Endothelial cell of umbilical vein (primary cell): ENCODE measurements at regions not wholly inside any gene's neighbourhood (a gene's known extent, or its start where the extent isn't known, plus 50 kb on each side); places are given as distances from the start of the nearest gene placed in this dataset.

Source experiments
- BruUV-seq: library from RNA; stranded (reverse); fragments of 400-500 nt; replicated peaks from 2 replicates; lab custom pipeline; 2021; lab: Mats Ljungman, UMichigan
- CTCF ChIA-PET: fragments of 300-600, 350-600 bp; sonication (Branson Sonifier 250); formaldehyde crosslinking; loops from one replicate; lab custom pipeline; 2021; ENCODE audit warnings: antibody characterized with exemption, inconsistent platforms; lab: Charles Lee
- POLR2A ChIA-PET: fragments of 300-600, 350-600 bp; sonication (Branson Sonifier 250); formaldehyde crosslinking; loops from one replicate; lab custom pipeline; 2021; ENCODE audit warnings: antibody characterized with exemption, inconsistent platforms; lab: Charles Lee
- DNase-seq: peaks from one replicate; pipeline ENCODE4 v3.0.0-alpha.2; 2011; ENCODE audit warnings: low read depth, low spot score
- FAIRE-seq: peaks from 2 replicates; lab custom pipeline; 2011; peaks lifted over from hg19 to GRCh38; lab: Jason Lieb, UNC
- H2AFZ ChIP-seq: 2 replicates; pipeline ENCODE4 v1.6.0; 2012; ENCODE audit warnings: low read depth, low read length, control low read depth, inconsistent platforms
- H3K27ac ChIP-seq: 2 replicates; pipeline ENCODE4 v1.5.1; 2011; ENCODE audit warnings: low read depth, mild to moderate bottlenecking, control low read depth, low read length, moderate library complexity; ENCODE audit not compliant: insufficient read depth
- H3K27me3 ChIP-seq, 2 experiments: 2 replicates each; pipeline versions ENCODE4 v1.6.0 to v1.6.1; 2011; ENCODE audit warnings: low read length in 2 of 2, mixed read lengths in 1 of 2; ENCODE audit not compliant: control insufficient read depth in 2 of 2, insufficient read depth in 2 of 2
- H3K36me3 ChIP-seq, 2 experiments: 2 replicates in 1 of 2; 3 replicates in 1 of 2; pipeline ENCODE4 v1.5.1; 2011; ENCODE audit warnings: low read length in 2 of 2, mild to moderate bottlenecking in 1 of 2, moderate library complexity in 1 of 2; ENCODE audit not compliant: control insufficient read depth in 2 of 2, insufficient read depth in 2 of 2; ENCODE audit errors: extremely low read depth in 1 of 2
- H3K4me1 ChIP-seq: 3 replicates; pipeline ENCODE4 v1.5.1; 2011; ENCODE audit warnings: mild to moderate bottlenecking, low read length; ENCODE audit not compliant: control insufficient read depth, insufficient read depth; ENCODE audit errors: extremely low read depth
- H3K4me2 ChIP-seq: 2 replicates; pipeline ENCODE4 v1.6.1; 2011; ENCODE audit warnings: low read length, control low read depth, mixed read lengths; ENCODE audit not compliant: insufficient read depth
- H3K4me3 ChIP-seq, 3 experiments: fragments of 200-600 bp in 1 of 3; sonication (generic), shearing (Covaris generic) in 1 of 3; replicated peaks in 1 of 3; 2 replicates each; pipeline ENCODE4 v1.5.1; 2011 to 2016; ENCODE audit warnings: control low read depth in 3 of 3, low read length in 3 of 3, mild to moderate bottlenecking in 2 of 3, inconsistent platforms in 1 of 3, low read depth in 1 of 3, moderate library complexity in 1 of 3; ENCODE audit not compliant: insufficient read depth in 1 of 3
- H3K79me2 ChIP-seq: 2 replicates; pipeline ENCODE4 v1.6.0; 2012; ENCODE audit warnings: low read length, inconsistent platforms; ENCODE audit not compliant: control insufficient read depth, insufficient read depth
- H3K9ac ChIP-seq: replicated peaks from 2 replicates; pipeline ENCODE3; 2011; ENCODE audit warnings: low read length, control low read depth; ENCODE audit not compliant: insufficient read depth; ENCODE audit errors: extremely low read depth
- H3K9me1 ChIP-seq: replicated peaks from 3 replicates; pipeline ENCODE4 v1.6.0; 2011; ENCODE audit warnings: mild to moderate bottlenecking, low read length; ENCODE audit not compliant: control insufficient read depth, insufficient read depth; ENCODE audit errors: extremely low read depth
- H3K9me3 ChIP-seq: replicated peaks from 2 replicates; pipeline ENCODE4 v1.5.1; 2012; ENCODE audit warnings: low read length, inconsistent platforms; ENCODE audit not compliant: control insufficient read depth, insufficient read depth
- H4K20me1 ChIP-seq: replicated peaks from 2 replicates; pipeline ENCODE3; 2011; ENCODE audit warnings: mild to moderate bottlenecking, low read length; ENCODE audit not compliant: control insufficient read depth, insufficient read depth; ENCODE audit errors: extremely low read depth
- EZH2 ChIP-seq: IDR thresholded peaks from 2 replicates; pipeline ENCODE4 v1.6.1; 2012; ENCODE audit warnings: borderline replicate concordance, low read depth, mild to moderate bottlenecking, moderate library complexity, low read length, inconsistent platforms; ENCODE audit not compliant: severe bottlenecking
- FOS ChIP-seq: IDR thresholded peaks from 2 replicates; pipeline ENCODE4 v1.6.1; 2011; ENCODE audit warnings: mild to moderate bottlenecking, low read length, moderate library complexity, borderline replicate concordance; ENCODE audit not compliant: insufficient read depth
- JUN ChIP-seq: IDR thresholded peaks from 2 replicates; pipeline ENCODE4 v1.6.1; 2011; ENCODE audit warnings: borderline replicate concordance, low read depth; ENCODE audit not compliant: insufficient read length, insufficient read depth
- MYC ChIP-seq: IDR thresholded peaks from one replicate; pipeline ENCODE4 v1.6.1; 2011; ENCODE audit warnings: mild to moderate bottlenecking, low read depth, low read length
- POLR2A ChIP-seq: IDR thresholded peaks from 2 replicates; pipeline ENCODE4 v1.6.1; 2012; ENCODE audit warnings: low read depth, mild to moderate bottlenecking, control low read depth, low read length
- dilution Hi-C: fragments of 300-500 bp; cut with MboI; formaldehyde crosslinking; loops from one replicate; pipeline ENCODE4 v1.15.0; 2019; ENCODE audit warnings: low sequenced_read_pairs; ENCODE audit not compliant: extremely low pct_ligation_motif_present
- intact Hi-C: fragments of 100-400 bp; cut with micrococcal nuclease; formaldehyde crosslinking; loops from one replicate; pipeline ENCODE4 v1.10.0; 2022

DNA sequence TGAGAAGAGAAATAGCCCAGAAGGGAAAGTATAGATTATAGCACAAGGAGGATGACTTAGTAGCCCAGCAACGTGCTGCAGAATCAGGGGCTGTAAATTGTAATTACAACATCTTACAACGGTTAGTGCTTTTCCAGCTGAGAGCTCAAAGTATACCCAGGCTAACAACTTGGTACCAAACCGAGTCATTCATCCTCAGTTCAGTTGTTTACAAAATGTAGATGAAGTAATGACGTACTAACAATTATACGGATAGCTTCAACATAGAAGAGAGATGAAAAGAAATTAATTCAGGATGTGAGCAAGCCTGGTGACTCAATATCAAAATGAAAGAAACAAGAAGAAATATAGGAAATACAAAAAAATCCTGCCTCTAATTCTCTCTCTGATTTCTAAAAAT, 99.2 kb downstream of the DYNAP start:
- no peaks in the 10 kb centered on the region for H3K79me2 ChIP-seq
- no peak overlapping the region for H3K4me3 ChIP-seq
- CTCF ChIA-PET = interaction anchor here (0.7 to 2.4 kb wide), 7 partner anchors 10 to 1092 kb away, joined by 3 to 15 read pairs (median 3); no protein-coding TSS in a partner anchor
- DNase-seq (peak; percentile 55), FAIRE-seq (peak; percentile 33)
- H3K27ac ChIP-seq = no peak overlapping the region
- peak overlapping the region; percentile 59 for H2AFZ ChIP-seq
- intact Hi-C loops (no loop called here), dilution Hi-C loops (no loop called here)
- peak overlapping the region; percentile 82 for H3K4me2 ChIP-seq
- BruUV-seq = no TSS peak
- no peaks in the 10 kb centered on the region for H3K9me1 ChIP-seq
- H4K20me1 ChIP-seq = no peaks in the 10 kb centered on the region
- H3K27me3 ChIP-seq = no peaks in the 10 kb centered on the region
- POLR2A ChIA-PET = no interaction called here
- H3K4me1 ChIP-seq = peaks cover 7% of the 10 kb centered on the region
- no peak overlapping the region for H3K9ac ChIP-seq
- TF ChIP-seq POLR2A (no peak), EZH2 (no peak), FOS (peak; percentile 70), JUN (peak; percentile 21)
- H3K9me3 ChIP-seq = no peaks in the 10 kb centered on the region
- no peaks in the 10 kb centered on the region for H3K36me3 ChIP-seq

DNA sequence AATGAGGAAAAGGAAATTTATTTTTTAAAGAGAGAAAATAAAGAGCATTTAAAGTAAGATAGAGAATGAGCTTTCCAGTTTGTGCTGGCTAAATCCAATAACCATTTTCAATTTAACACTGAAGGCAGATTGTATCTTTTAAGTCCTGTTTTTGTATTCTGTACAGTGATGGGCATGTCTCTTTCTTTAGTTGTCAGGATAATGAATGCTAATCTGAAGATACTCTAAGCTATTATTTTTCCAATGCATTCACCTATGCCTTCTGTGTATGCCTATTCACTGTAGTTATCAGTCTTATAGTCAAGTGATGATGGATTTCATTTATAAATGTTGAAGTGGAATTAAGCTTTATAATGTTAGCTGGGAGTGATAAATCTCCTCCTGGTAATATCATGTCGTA, 101.4 kb downstream of the DYNAP start:
- Histone ChIP-seq H4K20me1 (no peaks in the 10 kb centered on the region), H3K9ac (no peak overlapping the region), H3K9me3 (no peaks in the 10 kb centered on the region), H3K4me2 (no peak overlapping the region), H3K36me3 (no peaks in the 10 kb centered on the region), H2AFZ (no peak overlapping the region), H3K27me3 (no peaks in the 10 kb centered on the region), H3K4me3 (no peak overlapping the region), H3K79me2 (no peaks in the 10 kb centered on the region), H3K4me1 (peaks cover 7% of the 10 kb centered on the region), H3K27ac (no peak overlapping the region), H3K9me1 (no peaks in the 10 kb centered on the region)
- TF ChIP-seq JUN (no peak), MYC (no peak), FOS (no peak), POLR2A (no peak), EZH2 (no peak)
- CTCF ChIA-PET = interaction anchor here (0.6 to 1.6 kb wide), 7 partner anchors 11 to 300 kb away, joined by 3 to 6 read pairs (median 3); no protein-coding TSS in a partner anchor
- POLR2A ChIA-PET = interaction anchor here (0.7 kb wide), 1 partner anchor 766 kb away, joined by 3 read pairs; no protein-coding TSS in a partner anchor
- BruUV-seq = no TSS peak
- intact Hi-C loops = no loop called here
- FAIRE-seq = no peak
- no peak for DNase-seq
- dilution Hi-C loops = no loop called here
